ENCODE measurements at regions not wholly inside any gene's neighbourhood (a gene's known extent, or its start where the extent isn't known, plus 50 kb on each side); places are given as distances from the start of the nearest gene placed in this dataset.
"Not testable (repeated sequence)": the region's sequence is repeated elsewhere in the genome, so short reads cannot be mapped to it uniquely, and the experiment has no call there.

DNA sequence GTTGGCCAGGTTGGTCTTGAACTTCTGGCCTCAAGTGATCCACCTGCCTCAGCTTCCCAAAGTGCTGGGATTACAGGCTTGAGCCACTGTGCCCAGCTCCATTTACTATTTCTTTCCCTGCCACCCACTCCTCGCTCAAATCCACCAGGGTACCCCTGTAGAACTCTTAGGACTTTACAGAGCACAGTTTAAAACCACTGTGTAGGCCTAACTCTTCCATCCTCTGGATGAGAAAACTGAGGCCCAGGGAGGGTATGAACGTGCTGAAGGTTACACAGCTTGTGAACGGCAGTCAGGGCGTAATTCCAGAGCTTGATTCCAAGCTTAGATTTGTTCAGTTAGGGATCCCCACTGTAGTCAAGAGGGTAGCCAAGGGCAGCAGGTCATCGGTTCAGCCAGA, 309.1 kb downstream of the GOLGA6L6 start:
- H3K4me3 Mint-ChIP-seq; H3K9me3 ChIP-seq (replicated peaks in 1 of 2; ENCODE audit: control insufficient read depth in 1 of 2, insufficient read depth in 1 of 2, low read length in 2 of 2); H3K27me3 Mint-ChIP-seq (ENCODE audit: low read depth in 3 of 3); H3K4me1 Mint-ChIP-seq; H3K79me2 ChIP-seq (ENCODE audit: insufficient read depth, low read length); intact Hi-C loops (cut with micrococcal nuclease); H3K4me3 ChIP-seq (replicated peaks in 1 of 3; ENCODE audit: low read depth in 2 of 3, low read length in 3 of 3); H2AFZ ChIP-seq (ENCODE audit: insufficient read depth, low read depth, low read length, poor library complexity, severe bottlenecking); H3K27ac Mint-ChIP-seq; H3K27ac ChIP-seq (ENCODE audit: low read depth in 1 of 2, low read length in 2 of 2); H3K9ac ChIP-seq (ENCODE audit: insufficient read depth, low read length, poor library complexity, severe bottlenecking); H4K20me1 ChIP-seq (ENCODE audit: insufficient read depth, low read length); H3K4me2 ChIP-seq (replicated peaks; ENCODE audit: extremely low read depth, low read length, poor library complexity, severe bottlenecking); H3K36me3 Mint-ChIP-seq; DNase-seq; H3K4me1 ChIP-seq (ENCODE audit: control insufficient read depth in 1 of 2, insufficient read depth in 2 of 2, low read length in 2 of 2); H3K27me3 ChIP-seq (ENCODE audit: control insufficient read depth in 2 of 2, insufficient read depth in 2 of 2, low read length in 2 of 2); H3K36me3 ChIP-seq (replicated peaks in 1 of 2; ENCODE audit: control insufficient read depth in 1 of 2, insufficient read depth in 2 of 2, low read length in 2 of 2): not testable (repeated sequence)
- 90% methylated on average over 5 of the region's 5 CpGs for WGBS (ENCODE audit: insufficient coverage)
- H3K9me3 Mint-ChIP-seq = peaks cover 0 to 23% (median 6%) of the 10 kb centered on the region in 7 donors

DNA sequence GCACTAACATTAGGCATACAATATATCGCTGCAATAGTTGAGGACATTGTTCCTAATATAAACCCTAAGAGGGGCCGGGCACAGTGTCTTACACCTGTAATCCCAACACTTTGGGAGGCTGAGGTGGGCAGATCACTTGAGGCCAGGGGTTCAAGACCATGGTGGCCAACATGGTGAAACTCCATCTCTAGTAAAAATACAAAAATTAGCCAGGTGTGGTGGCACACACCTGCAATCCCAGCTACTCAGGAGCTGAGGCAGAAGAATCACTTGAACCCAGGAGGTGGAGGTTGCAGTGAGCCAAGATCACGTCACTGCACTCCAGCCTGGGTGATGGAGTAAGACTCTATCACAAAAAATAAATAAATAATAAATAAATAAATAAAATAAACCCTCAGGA, 310.9 kb downstream of the GOLGA6L6 start:
- H3K36me3 ChIP-seq (replicated peaks in 1 of 2; ENCODE audit: control insufficient read depth in 1 of 2, insufficient read depth in 2 of 2, low read length in 2 of 2); H3K9ac ChIP-seq (ENCODE audit: insufficient read depth, low read length, poor library complexity, severe bottlenecking); H4K20me1 ChIP-seq (ENCODE audit: insufficient read depth, low read length); H3K4me1 Mint-ChIP-seq; H3K27ac ChIP-seq (ENCODE audit: low read depth in 1 of 2, low read length in 2 of 2); DNase-seq; H3K27me3 ChIP-seq (ENCODE audit: control insufficient read depth in 2 of 2, insufficient read depth in 2 of 2, low read length in 2 of 2); H3K36me3 Mint-ChIP-seq; H2AFZ ChIP-seq (ENCODE audit: insufficient read depth, low read depth, low read length, poor library complexity, severe bottlenecking); H3K4me3 ChIP-seq (replicated peaks in 1 of 3; ENCODE audit: low read depth in 2 of 3, low read length in 3 of 3); H3K79me2 ChIP-seq (ENCODE audit: insufficient read depth, low read length); H3K4me1 ChIP-seq (ENCODE audit: control insufficient read depth in 1 of 2, insufficient read depth in 2 of 2, low read length in 2 of 2); H3K27me3 Mint-ChIP-seq (ENCODE audit: low read depth in 3 of 3); H3K27ac Mint-ChIP-seq; H3K4me3 Mint-ChIP-seq; H3K9me3 ChIP-seq (replicated peaks in 1 of 2; ENCODE audit: control insufficient read depth in 1 of 2, insufficient read depth in 1 of 2, low read length in 2 of 2); H3K4me2 ChIP-seq (replicated peaks; ENCODE audit: extremely low read depth, low read length, poor library complexity, severe bottlenecking); intact Hi-C loops (cut with micrococcal nuclease): not testable (repeated sequence)
- H3K9me3 Mint-ChIP-seq = peaks cover 0 to 23% (median 6%) of the 10 kb centered on the region in 7 donors
- 79% methylated on average over 2 of the region's 3 CpGs for WGBS (ENCODE audit: insufficient coverage)

- H3K27ac Mint-ChIP-seq; DNase-seq; H3K36me3 ChIP-seq (replicated peaks in 1 of 2; ENCODE audit: control insufficient read depth in 1 of 2, insufficient read depth in 2 of 2, low read length in 2 of 2); intact Hi-C loops (cut with micrococcal nuclease); H2AFZ ChIP-seq (ENCODE audit: insufficient read depth, low read depth, low read length, poor library complexity, severe bottlenecking); H3K4me3 ChIP-seq (replicated peaks in 1 of 3; ENCODE audit: low read depth in 2 of 3, low read length in 3 of 3); H3K79me2 ChIP-seq (ENCODE audit: insufficient read depth, low read length); H3K4me2 ChIP-seq (replicated peaks; ENCODE audit: extremely low read depth, low read length, poor library complexity, severe bottlenecking); H3K36me3 Mint-ChIP-seq; H3K9me3 ChIP-seq (replicated peaks in 1 of 2; ENCODE audit: control insufficient read depth in 1 of 2, insufficient read depth in 1 of 2, low read length in 2 of 2); H3K27me3 ChIP-seq (ENCODE audit: control insufficient read depth in 2 of 2, insufficient read depth in 2 of 2, low read length in 2 of 2); H3K4me3 Mint-ChIP-seq; H3K27ac ChIP-seq (ENCODE audit: low read depth in 1 of 2, low read length in 2 of 2); H3K9ac ChIP-seq (ENCODE audit: insufficient read depth, low read length, poor library complexity, severe bottlenecking); H3K4me1 Mint-ChIP-seq; H3K4me1 ChIP-seq (ENCODE audit: control insufficient read depth in 1 of 2, insufficient read depth in 2 of 2, low read length in 2 of 2); H4K20me1 ChIP-seq (ENCODE audit: insufficient read depth, low read length); H3K27me3 Mint-ChIP-seq (ENCODE audit: low read depth in 3 of 3): not testable (repeated sequence)
- 89% methylated on average over 7 of the region's 8 CpGs for WGBS (ENCODE audit: insufficient coverage)
- peaks cover 0 to 11% (median 4%) of the 10 kb centered on the region in 7 donors for H3K9me3 Mint-ChIP-seq
These were observed 312.8 kb downstream of the GOLGA6L6 start for GRCh38 chr15:20228791-20229190.

- H3K4me1 Mint-ChIP-seq; H3K27me3 ChIP-seq (ENCODE audit: control insufficient read depth in 2 of 2, insufficient read depth in 2 of 2, low read length in 2 of 2); H3K4me1 ChIP-seq (ENCODE audit: control insufficient read depth in 1 of 2, insufficient read depth in 2 of 2, low read length in 2 of 2); H3K27ac Mint-ChIP-seq; H2AFZ ChIP-seq (ENCODE audit: insufficient read depth, low read depth, low read length, poor library complexity, severe bottlenecking); H3K4me3 ChIP-seq (replicated peaks in 1 of 3; ENCODE audit: low read depth in 2 of 3, low read length in 3 of 3); H4K20me1 ChIP-seq (ENCODE audit: insufficient read depth, low read length); H3K27ac ChIP-seq (ENCODE audit: low read depth in 1 of 2, low read length in 2 of 2); H3K36me3 ChIP-seq (replicated peaks in 1 of 2; ENCODE audit: control insufficient read depth in 1 of 2, insufficient read depth in 2 of 2, low read length in 2 of 2); intact Hi-C loops (cut with micrococcal nuclease); H3K36me3 Mint-ChIP-seq; DNase-seq; H3K4me3 Mint-ChIP-seq; H3K9me3 ChIP-seq (replicated peaks in 1 of 2; ENCODE audit: control insufficient read depth in 1 of 2, insufficient read depth in 1 of 2, low read length in 2 of 2); H3K79me2 ChIP-seq (ENCODE audit: insufficient read depth, low read length); H3K9ac ChIP-seq (ENCODE audit: insufficient read depth, low read length, poor library complexity, severe bottlenecking); H3K4me2 ChIP-seq (replicated peaks; ENCODE audit: extremely low read depth, low read length, poor library complexity, severe bottlenecking); H3K27me3 Mint-ChIP-seq (ENCODE audit: low read depth in 3 of 3): not testable (repeated sequence)
- peaks cover 0 to 10% (median 6%) of the 10 kb centered on the region in 7 donors for H3K9me3 Mint-ChIP-seq
- 50% methylated on average over 1 of the region's 1 CpG for WGBS (ENCODE audit: insufficient coverage)
These were observed 314.3 kb downstream of the GOLGA6L6 start for GRCh38 chr15:20227119-20227853.

All from CD14-positive monocyte (primary cell).